ENCODE measurements at regions not wholly inside any gene's neighbourhood (a gene's known extent, or its start where the extent isn't known, plus 50 kb on each side); places are given as distances from the start of the nearest gene placed in this dataset.

DNA sequence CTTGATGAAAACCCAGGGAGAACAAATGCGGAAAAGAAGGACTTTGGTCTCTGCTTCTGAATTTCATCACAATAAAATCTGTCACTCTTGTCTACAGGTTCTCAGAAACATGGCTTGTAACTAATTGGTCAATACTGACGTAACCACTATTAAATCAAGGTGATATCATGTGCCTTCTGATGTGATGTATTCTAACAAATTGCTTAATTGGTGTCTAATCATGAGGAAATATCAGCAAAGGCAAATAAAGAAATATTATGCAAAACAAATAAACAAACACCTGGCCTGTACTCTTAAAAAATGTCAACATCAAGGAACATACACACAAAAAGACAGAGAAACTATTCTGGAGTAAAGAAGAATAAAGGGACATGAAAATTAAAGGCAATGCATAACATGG lies 1165.0 kb downstream of the NXPH1 start:
- TF ChIP-seq, protein P1, sequence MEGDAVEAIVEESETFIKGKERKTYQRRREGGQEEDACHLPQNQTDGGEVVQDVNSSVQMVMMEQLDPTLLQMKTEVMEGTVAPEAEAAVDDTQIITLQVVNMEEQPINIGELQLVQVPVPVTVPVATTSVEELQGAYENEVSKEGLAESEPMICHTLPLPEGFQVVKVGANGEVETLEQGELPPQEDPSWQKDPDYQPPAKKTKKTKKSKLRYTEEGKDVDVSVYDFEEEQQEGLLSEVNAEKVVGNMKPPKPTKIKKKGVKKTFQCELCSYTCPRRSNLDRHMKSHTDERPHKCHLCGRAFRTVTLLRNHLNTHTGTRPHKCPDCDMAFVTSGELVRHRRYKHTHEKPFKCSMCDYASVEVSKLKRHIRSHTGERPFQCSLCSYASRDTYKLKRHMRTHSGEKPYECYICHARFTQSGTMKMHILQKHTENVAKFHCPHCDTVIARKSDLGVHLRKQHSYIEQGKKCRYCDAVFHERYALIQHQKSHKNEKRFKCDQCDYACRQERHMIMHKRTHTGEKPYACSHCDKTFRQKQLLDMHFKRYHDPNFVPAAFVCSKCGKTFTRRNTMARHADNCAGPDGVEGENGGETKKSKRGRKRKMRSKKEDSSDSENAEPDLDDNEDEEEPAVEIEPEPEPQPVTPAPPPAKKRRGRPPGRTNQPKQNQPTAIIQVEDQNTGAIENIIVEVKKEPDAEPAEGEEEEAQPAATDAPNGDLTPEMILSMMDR (IDR thresholded peaks at IDR 0.05) = no peak
- TF ChIP-seq EZH2 (IDR thresholded peaks at IDR 0.05) = no peak
